ENCODE measurements at regions not wholly inside any gene's neighbourhood (a gene's known extent, or its start where the extent isn't known, plus 50 kb on each side); places are given as distances from the start of the nearest gene placed in this dataset.

DNA sequence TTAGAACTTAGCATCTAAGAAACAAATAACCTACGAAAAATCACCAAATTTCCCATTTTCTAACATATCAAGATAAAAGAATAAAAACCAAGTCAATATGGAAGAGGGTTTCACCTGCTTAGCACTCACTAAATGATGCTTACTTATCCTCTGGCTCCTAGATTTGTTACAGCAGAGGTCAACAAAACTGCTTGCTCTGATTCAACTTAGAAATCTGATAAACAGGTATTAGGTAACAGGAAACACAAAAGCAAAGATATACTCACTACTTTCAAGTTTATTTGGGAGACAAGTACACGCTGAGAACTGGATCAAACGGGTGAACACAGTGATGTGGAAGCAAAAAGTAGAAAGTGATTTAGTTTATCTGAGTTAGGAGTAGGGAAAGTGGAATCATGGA is 235.7 kb upstream of the TARS1 start:
- TF ChIP-seq TAF1 (IDR thresholded peaks at IDR 0.05; ENCODE audit: borderline replicate concordance, low read depth, low read length), result no peak
- TF ChIP-seq POLR2AphosphoS5 (IDR thresholded peaks at IDR 0.05; ENCODE audit: low read depth, low read length), result no peak
